Hepatocyte (in vitro differentiated cells): ENCODE measurements at regions not wholly inside any gene's neighbourhood (a gene's known extent, or its start where the extent isn't known, plus 50 kb on each side); places are given as distances from the start of the nearest gene placed in this dataset.

Source experiments
- DNase-seq: peaks from one replicate; pipeline ENCODE4 v3.0.0-alpha.2; 2016; ENCODE audit warnings: low spot score
- H2AFZ ChIP-seq: fragments of 200-600 bp; sonication (generic); 2 replicates; pipeline ENCODE4 v1.6.0; 2016; ENCODE audit warnings: antibody characterized with exemption, mild to moderate bottlenecking
- H3K27ac ChIP-seq: fragments of 200-600 bp; sonication (generic); 2 replicates; pipeline ENCODE4 v1.5.1; 2016; ENCODE audit warnings: mild to moderate bottlenecking
- H3K27me3 ChIP-seq: fragments of 200-600 bp; sonication (generic); 2 replicates; pipeline ENCODE4 v1.6.1; 2016
- H3K36me3 ChIP-seq: fragments of 200-600 bp; sonication (generic); replicated peaks from 2 replicates; pipeline ENCODE4 v1.5.1; 2016; ENCODE audit warnings: low read depth; ENCODE audit not compliant: insufficient read depth
- H3K4me1 ChIP-seq: fragments of 200-600 bp; sonication (generic); 2 replicates; pipeline ENCODE4 v1.5.1; 2016; ENCODE audit warnings: mild to moderate bottlenecking, moderate library complexity; ENCODE audit not compliant: insufficient read depth
- H3K4me2 ChIP-seq: fragments of 200-600 bp; sonication (generic); 2 replicates; pipeline ENCODE4 v1.6.0; 2016
- H3K4me3 ChIP-seq: fragments of 200-600 bp; sonication (generic); 2 replicates; pipeline ENCODE4 v1.5.1; 2016; ENCODE audit warnings: mild to moderate bottlenecking
- H3K79me2 ChIP-seq: fragments of 200-600 bp; sonication (generic); 2 replicates; pipeline ENCODE4 v1.6.0; 2017; ENCODE audit warnings: mild to moderate bottlenecking
- H3K9me2 ChIP-seq: fragments of 200-600 bp; sonication (generic); replicated peaks from 2 replicates; pipeline ENCODE4 v1.6.0; 2017; ENCODE audit warnings: mild to moderate bottlenecking; ENCODE audit not compliant: insufficient read depth
- H3K9me3 ChIP-seq: fragments of 200-600 bp; sonication (generic); 2 replicates; pipeline ENCODE4 v1.5.1; 2016; ENCODE audit warnings: low read depth, mild to moderate bottlenecking
- H4K20me1 ChIP-seq: fragments of 200-600 bp; sonication (generic); 2 replicates; pipeline ENCODE4 v1.6.0; 2016; ENCODE audit warnings: mild to moderate bottlenecking; ENCODE audit not compliant: insufficient read depth, poor library complexity, severe bottlenecking
- EZH2 ChIP-seq: fragments of 200-600 bp; sonication (generic); IDR thresholded peaks from 2 replicates; pipeline ENCODE4 v1.6.1; 2016; ENCODE audit warnings: antibody characterized with exemption, mild to moderate bottlenecking, borderline replicate concordance
- EZH2phosphoT487 ChIP-seq: fragments of 200-600 bp; sonication (generic); IDR thresholded peaks from one replicate; pipeline ENCODE4 v1.6.1; 2018; ENCODE audit warnings: antibody characterized with exemption, mild to moderate bottlenecking, low read depth, moderate library complexity; ENCODE audit not compliant: unreplicated experiment, severe bottlenecking
- WGBS: methylation state at CpG from one replicate; pipeline ENCODE4 v1.1.6; 2016; ENCODE audit warnings: low lambda C conversion rate; ENCODE audit errors: missing lambda C conversion rate; 5-methylcytosine and 5-hydroxymethylcytosine counted together
- TF ChIP-seq, protein P1 (sequence below): fragments of 200-600 bp; sonication (generic); IDR thresholded peaks from 2 replicates; pipeline ENCODE4 v1.5.1; 2016; ENCODE audit warnings: antibody characterized with exemption, mild to moderate bottlenecking; ENCODE audit not compliant: poor library complexity

DNA sequence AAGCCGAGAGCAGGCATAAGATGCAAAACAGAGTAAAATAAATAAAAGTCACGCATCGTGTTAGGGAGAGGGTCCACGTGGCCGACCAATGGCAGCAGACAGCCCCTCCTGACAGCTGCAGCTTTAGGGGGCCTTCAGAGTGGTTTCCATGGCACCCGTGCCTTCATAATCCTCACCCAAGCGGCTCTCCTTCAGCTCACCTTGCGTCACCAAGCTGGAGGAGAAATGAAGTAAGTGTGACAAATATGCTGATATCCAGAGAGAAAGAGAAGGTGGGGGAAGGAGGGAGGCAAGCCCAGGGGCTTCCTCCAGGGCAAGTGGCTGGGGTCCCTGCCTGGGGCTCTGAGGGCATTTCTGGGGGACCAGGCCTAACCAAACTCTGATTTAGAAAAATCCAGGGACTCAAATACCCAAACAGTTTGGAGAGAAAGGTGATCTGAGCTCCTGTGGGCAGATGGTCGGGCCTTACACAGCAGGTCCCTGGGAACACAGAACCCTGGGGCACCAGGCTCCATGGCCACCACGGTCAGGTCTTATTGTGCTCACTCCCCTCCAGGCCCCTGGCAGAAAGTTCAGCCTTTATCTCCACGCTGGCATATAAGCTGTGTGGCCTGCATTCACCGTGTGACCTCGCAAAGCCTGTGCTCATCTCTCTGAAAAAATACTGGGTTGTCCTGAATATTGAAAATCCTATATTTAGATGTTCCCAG lies 80.7 kb upstream of the TNRC6C start:
- Histone ChIP-seq H3K9me2 (no peaks in the 10 kb centered on the region), H2AFZ (no peak overlapping the region), H3K4me3 (no peak overlapping the region), H3K79me2 (no peaks in the 10 kb centered on the region), H3K9me3 (no peaks in the 10 kb centered on the region), H3K27ac (no peak overlapping the region), H3K4me1 (peaks cover 3% of the 10 kb centered on the region), H3K4me2 (no peak overlapping the region), H3K36me3 (no peaks in the 10 kb centered on the region), H3K27me3 (no peaks in the 10 kb centered on the region), H4K20me1 (no peaks in the 10 kb centered on the region)
- no peak for DNase-seq
- no peak for TF ChIP-seq EZH2phosphoT487
- TF ChIP-seq, protein P1, sequence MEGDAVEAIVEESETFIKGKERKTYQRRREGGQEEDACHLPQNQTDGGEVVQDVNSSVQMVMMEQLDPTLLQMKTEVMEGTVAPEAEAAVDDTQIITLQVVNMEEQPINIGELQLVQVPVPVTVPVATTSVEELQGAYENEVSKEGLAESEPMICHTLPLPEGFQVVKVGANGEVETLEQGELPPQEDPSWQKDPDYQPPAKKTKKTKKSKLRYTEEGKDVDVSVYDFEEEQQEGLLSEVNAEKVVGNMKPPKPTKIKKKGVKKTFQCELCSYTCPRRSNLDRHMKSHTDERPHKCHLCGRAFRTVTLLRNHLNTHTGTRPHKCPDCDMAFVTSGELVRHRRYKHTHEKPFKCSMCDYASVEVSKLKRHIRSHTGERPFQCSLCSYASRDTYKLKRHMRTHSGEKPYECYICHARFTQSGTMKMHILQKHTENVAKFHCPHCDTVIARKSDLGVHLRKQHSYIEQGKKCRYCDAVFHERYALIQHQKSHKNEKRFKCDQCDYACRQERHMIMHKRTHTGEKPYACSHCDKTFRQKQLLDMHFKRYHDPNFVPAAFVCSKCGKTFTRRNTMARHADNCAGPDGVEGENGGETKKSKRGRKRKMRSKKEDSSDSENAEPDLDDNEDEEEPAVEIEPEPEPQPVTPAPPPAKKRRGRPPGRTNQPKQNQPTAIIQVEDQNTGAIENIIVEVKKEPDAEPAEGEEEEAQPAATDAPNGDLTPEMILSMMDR, result no peak
- no peak for TF ChIP-seq EZH2
- 85% methylated on average over 13 of the region's 13 CpGs for WGBS

DNA sequence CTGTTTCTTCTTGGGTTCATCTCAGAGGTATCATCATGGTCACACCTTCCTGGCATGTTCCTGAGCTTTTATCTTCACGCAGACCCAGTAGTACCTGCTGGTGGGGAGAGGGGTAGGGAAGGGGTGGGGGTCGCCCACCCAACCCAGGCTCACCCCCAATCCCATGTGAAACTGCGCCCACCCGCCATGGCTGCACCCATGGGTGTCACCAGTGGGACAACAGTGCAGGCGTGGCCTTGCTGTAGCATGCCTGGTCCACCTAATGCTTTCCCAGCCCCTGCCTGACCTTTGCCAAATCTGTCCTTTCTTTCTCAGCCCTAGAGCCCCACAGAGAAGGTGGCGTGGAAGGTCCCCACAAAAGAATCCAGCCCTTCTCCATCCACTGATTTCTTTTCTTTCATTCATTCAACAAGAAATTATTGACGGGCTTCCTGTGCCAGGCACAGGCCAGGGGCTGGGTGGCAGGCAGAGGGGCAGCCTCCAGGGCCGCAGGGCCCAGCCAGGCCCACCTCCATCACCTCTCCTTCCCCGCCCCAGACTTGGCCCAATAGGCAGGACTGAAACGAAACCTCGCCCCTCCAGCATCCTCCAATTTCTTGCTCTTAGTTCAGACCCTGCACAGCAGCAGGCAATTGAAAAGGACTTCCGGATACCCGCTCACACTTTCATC lies 79.1 kb upstream of the TNRC6C start:
- Histone ChIP-seq H4K20me1 (no peaks in the 10 kb centered on the region), H3K4me1 (peaks cover 3% of the 10 kb centered on the region), H3K79me2 (no peaks in the 10 kb centered on the region), H3K9me3 (no peaks in the 10 kb centered on the region), H3K9me2 (no peaks in the 10 kb centered on the region), H3K4me3 (no peak overlapping the region), H2AFZ (no peak overlapping the region), H3K27me3 (no peaks in the 10 kb centered on the region), H3K27ac (no peak overlapping the region), H3K4me2 (no peak overlapping the region), H3K36me3 (no peaks in the 10 kb centered on the region)
- DNase-seq, result no peak
- TF ChIP-seq EZH2phosphoT487, result no peak
- TF ChIP-seq, protein P1, result no peak
- no peak for TF ChIP-seq EZH2
- WGBS, result 91% methylated on average over 13 of the region's 13 CpGs

DNA sequence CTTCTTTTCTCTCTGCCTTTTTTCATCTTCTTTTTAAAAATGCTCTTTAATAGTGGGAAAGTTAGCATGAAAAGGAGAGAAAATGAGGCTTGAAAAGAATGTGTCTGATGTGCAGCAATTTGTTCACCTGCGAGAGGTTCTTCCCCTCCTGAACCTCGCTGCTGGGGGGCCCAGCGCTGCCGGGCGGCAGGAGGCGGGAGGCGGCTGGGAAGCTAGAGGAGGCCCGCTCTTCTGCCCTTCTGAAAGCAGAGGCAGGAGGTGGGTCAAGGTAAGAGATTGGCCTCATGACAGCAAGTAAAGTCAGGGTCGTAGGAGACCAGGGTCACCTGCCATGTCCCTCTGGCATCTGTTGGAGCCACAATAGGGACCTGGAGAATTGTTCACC lies 78.6 kb upstream of the TNRC6C start:
- Histone ChIP-seq H3K27ac (no peak overlapping the region), H3K4me2 (no peak overlapping the region), H3K9me2 (no peaks in the 10 kb centered on the region), H2AFZ (no peak overlapping the region), H3K79me2 (no peaks in the 10 kb centered on the region), H3K9me3 (no peaks in the 10 kb centered on the region), H4K20me1 (no peaks in the 10 kb centered on the region), H3K4me1 (peaks cover 3% of the 10 kb centered on the region), H3K27me3 (no peaks in the 10 kb centered on the region), H3K4me3 (no peak overlapping the region), H3K36me3 (no peaks in the 10 kb centered on the region)
- WGBS, result 90% methylated on average over 9 of the region's 9 CpGs
- TF ChIP-seq, protein P1, result no peak
- TF ChIP-seq EZH2 (no peak), EZH2phosphoT487 (no peak)
- DNase-seq, result no peak
